ENCODE measurements at regions not wholly inside any gene's neighbourhood (a gene's known extent, or its start where the extent isn't known, plus 50 kb on each side); places are given as distances from the start of the nearest gene placed in this dataset.

DNA sequence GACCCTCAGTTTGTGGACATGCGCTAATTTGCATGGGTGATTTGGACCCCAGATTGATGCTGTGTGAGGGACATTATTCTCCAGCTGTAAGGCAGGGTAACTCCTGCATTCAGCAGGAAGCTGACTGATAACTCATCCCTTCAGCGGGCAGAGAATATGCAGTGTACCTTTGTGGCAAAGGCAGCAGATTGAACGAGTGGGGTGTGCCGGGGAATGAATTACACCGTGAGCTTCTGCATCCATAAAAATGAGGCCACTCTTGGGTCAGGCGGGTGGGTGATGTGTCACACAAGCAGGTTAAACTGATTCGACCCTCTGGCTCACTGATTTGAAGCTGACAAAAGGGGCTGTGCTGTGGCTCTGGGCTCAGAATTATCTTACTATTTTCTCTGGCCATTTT, 128.9 kb upstream of the PMFBP1 start:
- no peaks in the 10 kb centered on the region for H3K27me3 ChIP-seq
- no peaks in the 10 kb centered on the region for H3K36me3 ChIP-seq
- ATAC-seq: no peak
- intact Hi-C loops (cut with DNase I): no loop called here
- DNase-seq: no peak
- H3K4me3 ChIP-seq: no peak overlapping the region
- no peak for TF ChIP-seq POLR2A (IDR thresholded peaks at IDR 0.05)
- TF ChIP-seq, protein P1, sequence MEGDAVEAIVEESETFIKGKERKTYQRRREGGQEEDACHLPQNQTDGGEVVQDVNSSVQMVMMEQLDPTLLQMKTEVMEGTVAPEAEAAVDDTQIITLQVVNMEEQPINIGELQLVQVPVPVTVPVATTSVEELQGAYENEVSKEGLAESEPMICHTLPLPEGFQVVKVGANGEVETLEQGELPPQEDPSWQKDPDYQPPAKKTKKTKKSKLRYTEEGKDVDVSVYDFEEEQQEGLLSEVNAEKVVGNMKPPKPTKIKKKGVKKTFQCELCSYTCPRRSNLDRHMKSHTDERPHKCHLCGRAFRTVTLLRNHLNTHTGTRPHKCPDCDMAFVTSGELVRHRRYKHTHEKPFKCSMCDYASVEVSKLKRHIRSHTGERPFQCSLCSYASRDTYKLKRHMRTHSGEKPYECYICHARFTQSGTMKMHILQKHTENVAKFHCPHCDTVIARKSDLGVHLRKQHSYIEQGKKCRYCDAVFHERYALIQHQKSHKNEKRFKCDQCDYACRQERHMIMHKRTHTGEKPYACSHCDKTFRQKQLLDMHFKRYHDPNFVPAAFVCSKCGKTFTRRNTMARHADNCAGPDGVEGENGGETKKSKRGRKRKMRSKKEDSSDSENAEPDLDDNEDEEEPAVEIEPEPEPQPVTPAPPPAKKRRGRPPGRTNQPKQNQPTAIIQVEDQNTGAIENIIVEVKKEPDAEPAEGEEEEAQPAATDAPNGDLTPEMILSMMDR (IDR thresholded peaks at IDR 0.05): no peak
- no peaks in the 10 kb centered on the region for H3K9me3 ChIP-seq
- H3K27ac ChIP-seq: no peak overlapping the region
- H3K4me1 ChIP-seq: no peaks in the 10 kb centered on the region
- WGBS (ENCODE audit: insufficient coverage, low coverage, low lambda C conversion rate, missing lambda C conversion rate): 68% methylated on average over 7 of the region's 7 CpGs

DNA sequence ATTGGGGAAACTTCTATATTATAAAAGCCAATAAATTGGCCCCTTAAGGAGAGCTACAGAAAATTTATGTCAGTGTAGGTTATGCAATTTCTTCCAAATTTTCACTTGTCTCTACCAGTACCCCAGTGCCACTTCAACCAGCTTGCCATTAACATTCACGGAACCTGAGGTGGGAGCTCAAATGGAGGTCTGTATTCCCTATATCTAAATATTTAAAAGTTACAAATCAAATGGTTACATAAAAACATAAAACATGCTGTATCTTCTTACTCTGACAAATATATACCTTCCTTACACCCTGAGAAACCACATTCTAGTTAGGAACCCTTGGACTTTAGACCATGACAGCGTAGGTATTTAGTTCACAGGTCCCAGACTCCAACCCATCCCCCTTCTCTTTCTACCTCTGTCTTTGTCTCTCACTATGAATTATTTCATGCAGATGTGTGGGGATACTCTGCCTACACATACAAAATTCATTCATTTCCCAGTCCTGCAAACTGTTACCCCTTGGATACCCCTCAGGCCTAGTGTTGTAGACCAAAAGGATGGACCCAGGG, 127.8 kb upstream of the PMFBP1 start:
- H3K4me1 ChIP-seq: no peaks in the 10 kb centered on the region
- H3K27ac ChIP-seq: no peak overlapping the region
- TF ChIP-seq POLR2A (IDR thresholded peaks at IDR 0.05): no peak
- TF ChIP-seq, protein P1 (IDR thresholded peaks at IDR 0.05): no peak
- 74% methylated on average over 2 of the region's 2 CpGs for WGBS (ENCODE audit: insufficient coverage, low coverage, low lambda C conversion rate, missing lambda C conversion rate)
- DNase-seq (no peak), ATAC-seq (no peak)
- no peak overlapping the region for H3K4me3 ChIP-seq
- no peaks in the 10 kb centered on the region for H3K36me3 ChIP-seq
- intact Hi-C loops (cut with DNase I): no loop called here
- H3K27me3 ChIP-seq: no peaks in the 10 kb centered on the region
- H3K9me3 ChIP-seq: no peaks in the 10 kb centered on the region

DNA sequence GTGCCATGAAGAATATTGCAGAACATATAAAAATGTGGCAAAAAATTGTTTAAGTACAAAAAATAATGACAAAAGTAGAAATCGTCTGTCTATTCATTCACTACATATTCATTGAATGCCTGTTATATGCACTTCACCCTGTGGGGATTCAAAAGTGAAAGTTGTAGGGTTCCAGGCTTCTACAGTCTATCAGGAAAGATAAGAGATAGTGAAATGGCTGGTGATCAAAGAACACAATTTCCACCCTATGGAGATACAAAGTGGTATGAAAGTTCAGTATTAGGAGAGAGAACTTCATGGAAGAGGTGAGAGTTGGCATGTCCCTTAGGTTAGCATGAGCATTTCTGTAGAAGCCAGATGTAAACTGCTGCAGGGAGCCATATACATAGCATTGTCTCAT, 127.0 kb upstream of the PMFBP1 start:
- intact Hi-C loops (cut with DNase I): no loop called here
- DNase-seq: no peak
- Histone ChIP-seq H3K27me3 (no peaks in the 10 kb centered on the region), H3K36me3 (no peaks in the 10 kb centered on the region), H3K4me1 (no peaks in the 10 kb centered on the region), H3K9me3 (no peaks in the 10 kb centered on the region), H3K4me3 (no peak overlapping the region), H3K27ac (no peak overlapping the region)
- WGBS (ENCODE audit: insufficient coverage, low coverage, low lambda C conversion rate, missing lambda C conversion rate): 42% methylated on average over 1 of the region's 1 CpG
- no peak for TF ChIP-seq POLR2A (IDR thresholded peaks at IDR 0.05)
- TF ChIP-seq, protein P1 (IDR thresholded peaks at IDR 0.05): no peak
- ATAC-seq: no peak

DNA sequence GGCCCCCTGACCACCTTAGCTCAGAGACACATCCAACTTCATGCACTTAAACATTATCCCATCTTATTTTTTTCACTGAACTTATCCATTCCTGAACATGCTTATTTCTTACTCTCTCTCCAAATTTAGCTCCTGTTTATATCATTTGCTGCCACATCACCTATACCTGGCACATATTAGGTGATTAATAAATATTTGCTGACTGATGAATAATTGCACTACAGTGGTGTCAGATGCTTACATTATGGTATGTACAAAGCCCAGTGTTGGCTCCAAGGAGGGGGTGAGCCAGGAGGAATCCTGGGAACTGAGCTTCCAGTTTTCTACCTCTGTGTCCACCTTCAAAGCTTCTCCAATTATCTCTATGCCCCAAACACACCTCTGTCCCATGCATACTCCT, 124.0 kb upstream of the PMFBP1 start:
- TF ChIP-seq POLR2A (IDR thresholded peaks at IDR 0.05): no peak
- TF ChIP-seq, protein P1 (IDR thresholded peaks at IDR 0.05): no peak
- ATAC-seq (no peak), DNase-seq (no peak)
- Histone ChIP-seq H3K36me3 (no peaks in the 10 kb centered on the region), H3K4me1 (no peaks in the 10 kb centered on the region), H3K27me3 (no peaks in the 10 kb centered on the region), H3K27ac (no peak overlapping the region), H3K4me3 (no peak overlapping the region), H3K9me3 (no peaks in the 10 kb centered on the region)
- intact Hi-C loops (cut with DNase I): no loop called here

DNA sequence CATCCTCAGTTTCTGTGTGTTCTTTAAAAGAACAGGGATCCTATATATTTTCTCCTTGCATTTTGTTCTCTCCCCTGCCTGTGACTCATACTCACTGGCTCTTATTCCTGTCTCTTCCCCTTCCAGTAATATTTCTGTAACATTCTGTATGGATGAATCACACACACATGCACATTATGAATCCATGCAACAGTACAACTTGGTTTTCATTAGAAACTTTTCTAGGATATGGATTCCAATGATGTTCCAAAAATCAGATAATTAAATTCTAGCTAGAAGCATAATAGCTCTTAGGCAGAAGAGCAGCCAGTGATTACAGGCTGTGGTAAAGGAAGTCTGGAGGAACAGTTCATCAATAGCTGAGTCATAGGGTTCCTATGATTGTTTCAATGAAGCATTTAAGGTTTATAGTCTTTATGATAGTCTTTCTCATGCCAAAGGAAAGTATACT, 119.6 kb upstream of the PMFBP1 start:
- DNase-seq (no peak), ATAC-seq (peak in 1 of 4 donors; percentile 57)

More for the DNA sequence above, 119.6 kb upstream of the PMFBP1 start:
- no peaks in the 10 kb centered on the region for H3K4me1 ChIP-seq
- intact Hi-C loops (cut with DNase I): no loop called here
- H3K4me3 ChIP-seq: no peak overlapping the region
- no peaks in the 10 kb centered on the region for H3K9me3 ChIP-seq
- H3K36me3 ChIP-seq: no peaks in the 10 kb centered on the region
- TF ChIP-seq, protein P1 (IDR thresholded peaks at IDR 0.05): no peak
- TF ChIP-seq POLR2A (IDR thresholded peaks at IDR 0.05): no peak
- no peak overlapping the region for H3K27ac ChIP-seq
- no peaks in the 10 kb centered on the region for H3K27me3 ChIP-seq

Data from right lobe of liver (tissue), 6 donors.